Trophoblast cell (in vitro differentiated cells and primary cell): ENCODE measurements at regions not wholly inside any gene's neighbourhood (a gene's known extent, or its start where the extent isn't known, plus 50 kb on each side); places are given as distances from the start of the nearest gene placed in this dataset.

ENCODE experiments used
- DNase-seq, 2 donors: peaks; one replicate each; pipeline ENCODE4 v3.0.0-alpha.2; 2016
- H2AFZ ChIP-seq: 2 replicates; pipeline ENCODE4 v1.6.1; 2013; ENCODE audit warnings: low read length, moderate library complexity, mild to moderate bottlenecking; ENCODE audit not compliant: insufficient read depth, poor library complexity
- H2AK5ac ChIP-seq: 2 replicates; pipeline ENCODE4 v1.6.1; 2013; ENCODE audit warnings: mild to moderate bottlenecking, low read length
- H2BK120ac ChIP-seq: 2 replicates; pipeline ENCODE4 v1.6.1; 2013; ENCODE audit warnings: low read length, mild to moderate bottlenecking, moderate library complexity; ENCODE audit not compliant: insufficient read depth, poor library complexity
- H2BK12ac ChIP-seq: 2 replicates; pipeline ENCODE4 v1.6.1; 2013; ENCODE audit warnings: mild to moderate bottlenecking, low read length, moderate library complexity
- H2BK5ac ChIP-seq: 2 replicates; pipeline ENCODE4 v1.6.1; 2013; ENCODE audit warnings: low read length, low read depth, moderate library complexity, mild to moderate bottlenecking; ENCODE audit not compliant: poor library complexity
- H3K14ac ChIP-seq: 2 replicates; pipeline ENCODE4 v1.6.1; 2013; ENCODE audit warnings: mild to moderate bottlenecking, low read length
- H3K18ac ChIP-seq: 2 replicates; pipeline ENCODE4 v1.6.1; 2013; ENCODE audit warnings: mild to moderate bottlenecking, low read length
- H3K23ac ChIP-seq: 2 replicates; pipeline ENCODE4 v1.6.1; 2013; ENCODE audit warnings: low read length
- H3K27ac ChIP-seq: 2 replicates; pipeline ENCODE4 v1.5.1; 2013; ENCODE audit warnings: low read depth, mild to moderate bottlenecking, inconsistent platforms, low read length, moderate library complexity
- H3K27me3 ChIP-seq: 2 replicates; pipeline ENCODE4 v1.6.1; 2013; ENCODE audit warnings: inconsistent platforms, mild to moderate bottlenecking, low read length, moderate library complexity; ENCODE audit not compliant: insufficient read depth
- H3K36me3 ChIP-seq, 2 experiments: 1 replicate in 1 of 2; 2 replicates in 1 of 2; pipeline ENCODE4 v1.6.1; 2013; ENCODE audit warnings: low read length in 2 of 2, mild to moderate bottlenecking in 2 of 2, moderate library complexity in 1 of 2; ENCODE audit not compliant: insufficient read depth in 2 of 2, control insufficient read depth in 1 of 2
- H3K4ac ChIP-seq: 2 replicates; pipeline ENCODE4 v1.6.1; 2013; ENCODE audit warnings: low read depth, mild to moderate bottlenecking, low read length, moderate library complexity
- H3K4me1 ChIP-seq, 2 experiments: 1 replicate in 1 of 2; 2 replicates in 1 of 2; pipeline ENCODE4 v1.6.1; 2013; ENCODE audit warnings: low read length in 2 of 2, mild to moderate bottlenecking in 2 of 2, moderate library complexity in 1 of 2; ENCODE audit not compliant: insufficient read depth in 2 of 2, control insufficient read depth in 1 of 2
- H3K4me2 ChIP-seq: 2 replicates; pipeline ENCODE4 v1.6.1; 2013; ENCODE audit warnings: inconsistent platforms, mild to moderate bottlenecking, low read length, moderate library complexity
- H3K4me3 ChIP-seq: 2 replicates; pipeline ENCODE4 v1.5.1; 2013; ENCODE audit warnings: mild to moderate bottlenecking, low read depth, low read length, inconsistent platforms
- H3K79me1 ChIP-seq: one replicate; pipeline ENCODE4 v1.6.1; 2013; ENCODE audit warnings: low read length
- H3K79me2 ChIP-seq: 2 replicates; pipeline ENCODE4 v1.6.1; 2013; ENCODE audit warnings: low read length, mild to moderate bottlenecking; ENCODE audit not compliant: control insufficient read depth, insufficient read depth, poor library complexity
- H3K9ac ChIP-seq: 2 replicates; pipeline ENCODE4 v1.6.1; 2013; ENCODE audit warnings: mild to moderate bottlenecking, low read length
- H3K9me3 ChIP-seq: 2 replicates; pipeline ENCODE4 v1.6.1; 2013; ENCODE audit warnings: low read depth, mild to moderate bottlenecking, control low read depth, inconsistent platforms, low read length; ENCODE audit not compliant: insufficient read depth
- H4K12ac ChIP-seq: 2 replicates; pipeline ENCODE4 v1.6.1; 2013; ENCODE audit warnings: low read depth, mild to moderate bottlenecking, low read length, moderate library complexity
- H4K8ac ChIP-seq: 2 replicates; pipeline ENCODE4 v1.6.1; 2013; ENCODE audit warnings: low read depth, mild to moderate bottlenecking, low read length, moderate library complexity
- H4K91ac ChIP-seq: one replicate; pipeline ENCODE4 v1.6.1; 2013; ENCODE audit warnings: low read depth, mild to moderate bottlenecking, low read length, moderate library complexity
- whole genome bisulfite sequencing: extraction: QIAGEN DNeasy Blood & Tissue Kit; methylation state at CpG from one replicate; pipeline ENCODE4 v1.1.7; 2013; ENCODE audit warnings: missing lambda C conversion rate; ENCODE audit not compliant: insufficient read length, insufficient coverage; ENCODE audit errors: extremely low coverage; 5-methylcytosine and 5-hydroxymethylcytosine counted together

DNA sequence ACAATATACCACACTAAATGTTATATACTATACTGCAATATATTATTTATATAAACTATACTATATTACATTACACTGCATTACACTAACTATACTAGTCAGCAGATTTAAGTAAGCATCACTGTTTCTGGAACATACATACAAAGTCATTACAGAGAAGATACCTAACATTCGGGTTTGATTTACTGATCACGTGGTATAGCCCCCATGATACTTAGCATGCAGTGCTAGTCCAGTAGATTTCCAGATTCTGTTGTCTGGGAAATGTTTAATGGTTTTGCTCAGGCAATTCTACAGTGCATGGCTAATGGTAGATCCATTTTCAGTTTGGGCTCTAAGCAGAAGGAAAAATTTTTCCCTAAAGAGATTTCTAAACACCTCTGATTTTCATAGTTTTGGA, 403.7 kb upstream of the TMTC1 start:
- Histone ChIP-seq H4K8ac (no peak overlapping the region), H3K27ac (no peak overlapping the region), H3K27me3 (no peaks in the 10 kb centered on the region)

DNA sequence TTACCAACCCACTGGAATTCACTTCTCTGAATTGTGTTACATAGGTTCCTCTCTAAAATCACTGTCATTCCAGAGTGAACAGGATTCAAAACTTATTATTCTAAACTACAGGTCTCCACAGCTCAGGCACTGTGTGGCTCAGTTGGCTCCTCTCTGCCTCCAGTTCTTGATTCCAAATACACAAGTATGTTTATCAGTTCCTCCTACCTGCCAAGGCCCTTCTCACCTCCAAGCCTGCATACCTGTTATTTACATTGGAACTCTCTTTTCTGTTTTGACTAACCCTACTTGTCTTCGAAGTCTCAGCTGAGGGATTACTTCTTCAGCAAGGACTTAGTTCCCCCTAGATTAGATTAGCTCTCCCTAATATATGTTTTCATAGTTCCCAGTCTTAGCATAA, 397.6 kb upstream of the TMTC1 start:
- H3K27ac ChIP-seq: no peak overlapping the region
- H3K23ac ChIP-seq: no peak overlapping the region
- H3K4me2 ChIP-seq: no peak overlapping the region
- H2BK120ac ChIP-seq: no peak overlapping the region
- H3K9me3 ChIP-seq: no peaks in the 10 kb centered on the region
- H4K8ac ChIP-seq: no peak overlapping the region
- H2BK5ac ChIP-seq: no peak overlapping the region
- H3K4me1 ChIP-seq: no peaks in the 10 kb centered on the region
- no peak overlapping the region for H3K4me3 ChIP-seq
- no peak overlapping the region for H3K14ac ChIP-seq
- no peak overlapping the region for H3K4ac ChIP-seq
- H3K36me3 ChIP-seq: no peaks in the 10 kb centered on the region
- H3K18ac ChIP-seq: no peak overlapping the region
- H4K91ac ChIP-seq: no peak overlapping the region
- no peak overlapping the region for H4K12ac ChIP-seq
- no peak overlapping the region for H2AK5ac ChIP-seq
- DNase-seq: no peak
- no peak overlapping the region for H3K9ac ChIP-seq
- H3K79me1 ChIP-seq: no peaks in the 10 kb centered on the region
- H3K27me3 ChIP-seq: no peaks in the 10 kb centered on the region
- H2AFZ ChIP-seq: no peak overlapping the region
- H2BK12ac ChIP-seq: no peak overlapping the region
- H3K79me2 ChIP-seq: no peaks in the 10 kb centered on the region
- WGBS: no CpG with 5 or more reads among the region's 1 CpG

More for the DNA sequence above, 403.7 kb upstream of the TMTC1 start:
- Histone ChIP-seq H3K79me1 (no peaks in the 10 kb centered on the region), H3K4me1 (no peaks in the 10 kb centered on the region), H3K4ac (no peak overlapping the region), H3K4me3 (no peak overlapping the region), H2AFZ (no peak overlapping the region), H3K23ac (no peak overlapping the region), H3K18ac (no peak overlapping the region), H2BK5ac (no peak overlapping the region), H3K4me2 (no peak overlapping the region), H3K9ac (no peak overlapping the region), H2BK12ac (no peak overlapping the region), H3K79me2 (no peaks in the 10 kb centered on the region), H3K14ac (no peak overlapping the region), H4K91ac (no peak overlapping the region), H2AK5ac (no peak overlapping the region), H4K12ac (no peak overlapping the region), H2BK120ac (no peak overlapping the region), H3K36me3 (no peaks in the 10 kb centered on the region), H3K9me3 (no peaks in the 10 kb centered on the region)
- no peak for DNase-seq
- no CpG with 5 or more reads among the region's 2 CpGs for WGBS

DNA sequence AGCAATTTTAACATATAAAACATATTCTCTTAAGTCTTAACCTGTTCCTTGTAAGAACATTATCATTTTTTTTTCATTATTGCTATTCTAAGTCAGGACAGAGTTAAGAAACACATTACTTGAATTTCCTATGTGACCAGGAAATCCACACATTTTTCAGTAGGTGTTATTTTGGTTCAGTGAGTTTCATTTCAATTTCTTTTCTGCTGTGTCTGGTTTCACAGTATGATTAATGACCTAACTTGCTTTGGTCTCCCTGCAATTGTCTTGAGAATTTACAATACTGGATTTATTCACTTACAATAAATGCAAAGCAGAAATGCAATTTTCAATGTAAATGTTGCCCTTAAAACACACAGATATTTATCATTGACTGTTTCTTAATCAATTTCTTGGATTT, 396.9 kb upstream of the TMTC1 start:
- Histone ChIP-seq H3K9ac (no peak overlapping the region), H3K9me3 (no peaks in the 10 kb centered on the region), H2BK120ac (no peak overlapping the region), H3K27ac (no peak overlapping the region), H2AK5ac (no peak overlapping the region), H2BK12ac (no peak overlapping the region), H3K36me3 (no peaks in the 10 kb centered on the region), H4K91ac (no peak overlapping the region), H3K4me3 (no peak overlapping the region), H2BK5ac (no peak overlapping the region), H4K12ac (no peak overlapping the region), H3K23ac (no peak overlapping the region), H3K4me1 (no peaks in the 10 kb centered on the region), H2AFZ (no peak overlapping the region), H3K79me2 (no peaks in the 10 kb centered on the region), H3K79me1 (no peaks in the 10 kb centered on the region), H3K4ac (no peak overlapping the region), H4K8ac (no peak overlapping the region), H3K4me2 (no peak overlapping the region), H3K14ac (no peak overlapping the region), H3K27me3 (no peaks in the 10 kb centered on the region), H3K18ac (no peak overlapping the region)
- DNase-seq: no peak

DNA sequence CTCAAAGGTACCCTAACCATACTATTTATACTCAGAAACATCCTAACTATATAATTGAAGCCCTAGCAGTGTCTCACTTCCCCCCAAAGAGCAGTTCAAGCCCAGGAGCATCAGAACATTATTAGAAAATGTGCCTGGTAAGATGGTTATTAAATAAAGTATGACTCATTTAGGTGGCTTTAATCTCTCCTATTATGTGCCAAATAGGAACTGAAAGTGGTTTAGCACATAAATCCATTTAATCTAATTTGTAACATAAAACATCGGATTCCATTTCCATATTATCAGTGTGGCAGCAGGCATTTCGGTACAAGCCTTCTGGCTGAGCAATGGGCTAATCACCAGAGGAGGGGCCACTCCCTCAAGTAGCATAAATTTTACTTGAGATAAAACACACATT, 395.2 kb upstream of the TMTC1 start:
- H3K79me2 ChIP-seq: no peaks in the 10 kb centered on the region
- H4K91ac ChIP-seq: no peak overlapping the region
- no peak overlapping the region for H3K27ac ChIP-seq
- no peak overlapping the region for H3K4me2 ChIP-seq
- H3K36me3 ChIP-seq: no peaks in the 10 kb centered on the region
- H3K4me1 ChIP-seq: no peaks in the 10 kb centered on the region
- no peak overlapping the region for H3K23ac ChIP-seq
- H2BK12ac ChIP-seq: no peak overlapping the region
- no peak overlapping the region for H4K8ac ChIP-seq
- H3K79me1 ChIP-seq: no peaks in the 10 kb centered on the region
- H3K9me3 ChIP-seq: no peaks in the 10 kb centered on the region
- H3K18ac ChIP-seq: no peak overlapping the region
- no peak overlapping the region for H4K12ac ChIP-seq
- DNase-seq: no peak
- H3K14ac ChIP-seq: no peak overlapping the region
- H2AFZ ChIP-seq: no peak overlapping the region
- no peak overlapping the region for H3K4ac ChIP-seq
- H2BK5ac ChIP-seq: no peak overlapping the region
- no peak overlapping the region for H3K4me3 ChIP-seq
- WGBS: no CpG with 5 or more reads among the region's 2 CpGs
- no peaks in the 10 kb centered on the region for H3K27me3 ChIP-seq
- no peak overlapping the region for H2AK5ac ChIP-seq
- H2BK120ac ChIP-seq: no peak overlapping the region
- no peak overlapping the region for H3K9ac ChIP-seq
